Suprapubic skin (tissue), 4 donors: ENCODE measurements at regions not wholly inside any gene's neighbourhood (a gene's known extent, or its start where the extent isn't known, plus 50 kb on each side); places are given as distances from the start of the nearest gene placed in this dataset.
A peak's percentile ranks its signal among the peaks of the same experiment; 100 is the strongest.

Experiments
- DNase-seq, 2 donors: peaks; one replicate each; pipeline ENCODE4 v3.0.0-alpha.2; 2019; ENCODE audit warnings: low spot score in 2 of 2
- H3K27ac ChIP-seq: fragments of 200-600 bp; sonication (generic); one replicate; pipeline ENCODE4 v1.5.1; 2019
- H3K27me3 ChIP-seq: fragments of 200-600 bp; sonication (generic); one replicate; pipeline ENCODE4 v1.5.1; 2019
- H3K36me3 ChIP-seq: fragments of 200-600 bp; sonication (generic); one replicate; pipeline ENCODE4 v1.5.1; 2019
- H3K4me1 ChIP-seq: fragments of 200-600 bp; sonication (generic); one replicate; pipeline ENCODE4 v1.5.1; 2019
- H3K4me3 ChIP-seq: fragments of 200-600 bp; sonication (generic); one replicate; pipeline ENCODE4 v1.5.1; 2019; ENCODE audit warnings: mild to moderate bottlenecking
- H3K9me3 ChIP-seq: fragments of 200-600 bp; sonication (generic); one replicate; pipeline ENCODE4 v1.5.1; 2019
- EP300 ChIP-seq: sonication (generic); formaldehyde crosslinking; IDR thresholded peaks from one replicate; pipeline ENCODE4 v1.6.1; 2017; ENCODE audit warnings: antibody characterized with exemption
- POLR2A ChIP-seq, 2 donors: fragments of 450-650 bp; IDR thresholded peaks; one replicate each; pipeline ENCODE4 v1.6.1; 2017; ENCODE audit warnings: antibody characterized with exemption in 2 of 2, mild to moderate bottlenecking in 2 of 2, moderate library complexity in 2 of 2
- POLR2AphosphoS5 ChIP-seq, 3 donors: sonication (generic); formaldehyde crosslinking; IDR thresholded peaks; one replicate each; pipeline ENCODE4 v1.6.1; 2017; ENCODE audit warnings: antibody characterized with exemption in 3 of 3
- WGBS: methylation state at CpG from one replicate; pipeline ENCODE4 v1.1.5; 2018; 5-methylcytosine and 5-hydroxymethylcytosine counted together
- TF ChIP-seq, protein P1 (sequence below), 2 donors: fragments of 200-600 bp in 1 of 2; fragments of 450-650 bp in 1 of 2; sonication (generic) in 1 of 2; IDR thresholded peaks; one replicate each; pipeline ENCODE4 v1.5.1; 2016 to 2019; ENCODE audit warnings: antibody characterized with exemption in 2 of 2, mild to moderate bottlenecking in 1 of 2, moderate library complexity in 1 of 2

DNA sequence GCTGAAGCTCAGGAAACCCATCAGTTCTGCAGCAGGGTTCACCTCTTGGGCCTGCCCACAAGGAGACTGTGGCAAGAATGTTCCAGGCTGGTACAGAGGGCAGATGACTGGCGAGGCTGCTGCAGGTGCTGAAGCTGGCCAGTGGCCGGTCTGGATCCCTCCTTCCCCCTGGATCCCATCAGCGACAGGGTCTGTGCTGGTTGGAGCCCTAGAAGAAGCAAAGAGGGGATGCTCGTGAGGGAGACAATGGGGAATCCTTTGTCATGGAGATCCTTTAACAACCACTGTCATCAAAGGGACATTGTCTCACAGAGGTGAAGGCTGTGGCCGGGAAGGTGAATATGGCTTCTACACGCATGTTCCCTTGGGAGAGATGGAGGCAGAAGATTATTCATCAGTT, 211.4 kb upstream of the TMEM132C start:
- Histone ChIP-seq H3K36me3 (no peaks in the 10 kb centered on the region), H3K4me1 (no peaks in the 10 kb centered on the region), H3K27me3 (no peaks in the 10 kb centered on the region), H3K4me3 (no peak overlapping the region), H3K9me3 (no peaks in the 10 kb centered on the region), H3K27ac (no peak overlapping the region)
- WGBS = 87% methylated on average over 6 of the region's 6 CpGs
- TF ChIP-seq POLR2A (IDR thresholded peaks at IDR 0.05) (no peak), POLR2AphosphoS5 (IDR thresholded peaks at IDR 0.05) (no peak), EP300 (no peak)
- TF ChIP-seq, protein P1, sequence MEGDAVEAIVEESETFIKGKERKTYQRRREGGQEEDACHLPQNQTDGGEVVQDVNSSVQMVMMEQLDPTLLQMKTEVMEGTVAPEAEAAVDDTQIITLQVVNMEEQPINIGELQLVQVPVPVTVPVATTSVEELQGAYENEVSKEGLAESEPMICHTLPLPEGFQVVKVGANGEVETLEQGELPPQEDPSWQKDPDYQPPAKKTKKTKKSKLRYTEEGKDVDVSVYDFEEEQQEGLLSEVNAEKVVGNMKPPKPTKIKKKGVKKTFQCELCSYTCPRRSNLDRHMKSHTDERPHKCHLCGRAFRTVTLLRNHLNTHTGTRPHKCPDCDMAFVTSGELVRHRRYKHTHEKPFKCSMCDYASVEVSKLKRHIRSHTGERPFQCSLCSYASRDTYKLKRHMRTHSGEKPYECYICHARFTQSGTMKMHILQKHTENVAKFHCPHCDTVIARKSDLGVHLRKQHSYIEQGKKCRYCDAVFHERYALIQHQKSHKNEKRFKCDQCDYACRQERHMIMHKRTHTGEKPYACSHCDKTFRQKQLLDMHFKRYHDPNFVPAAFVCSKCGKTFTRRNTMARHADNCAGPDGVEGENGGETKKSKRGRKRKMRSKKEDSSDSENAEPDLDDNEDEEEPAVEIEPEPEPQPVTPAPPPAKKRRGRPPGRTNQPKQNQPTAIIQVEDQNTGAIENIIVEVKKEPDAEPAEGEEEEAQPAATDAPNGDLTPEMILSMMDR (IDR thresholded peaks at IDR 0.05) = no peak
- peak in 1 of 2 donors; percentile 37 for DNase-seq

DNA sequence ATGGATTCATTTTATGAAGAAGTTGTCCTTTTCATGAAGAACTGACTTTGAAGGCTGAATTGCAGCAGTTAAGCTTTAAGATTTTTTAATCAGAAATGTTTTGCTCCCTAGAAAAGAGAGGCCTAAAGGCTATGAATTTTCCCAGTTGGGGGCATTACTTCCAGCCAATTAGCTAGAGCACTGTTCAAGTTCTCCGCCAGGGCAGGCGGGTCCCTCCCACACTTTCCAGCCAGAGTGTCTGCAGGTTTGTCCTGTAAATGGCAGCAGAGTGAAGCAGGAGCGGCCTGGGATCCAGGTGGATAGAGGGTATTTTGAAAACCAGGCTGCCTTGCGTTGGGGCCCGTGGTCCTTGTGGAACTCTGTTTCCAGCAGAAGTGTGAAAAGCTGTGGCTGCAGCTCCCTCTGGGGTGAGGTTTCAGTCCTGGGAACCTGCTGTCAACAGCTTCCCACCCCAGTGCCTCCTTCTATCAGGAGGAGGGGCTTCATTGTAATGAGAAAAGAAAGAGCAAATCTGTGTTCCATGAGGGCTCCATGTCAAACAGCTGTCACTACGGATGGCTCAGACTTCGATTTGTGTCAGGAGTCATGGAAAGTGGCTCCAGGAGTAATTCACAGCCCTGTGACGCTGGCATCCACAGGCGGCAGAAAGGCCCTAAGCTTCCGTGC, 210.7 kb upstream of the TMEM132C start:
- no peak overlapping the region for H3K27ac ChIP-seq
- H3K4me3 ChIP-seq = no peak overlapping the region
- no peaks in the 10 kb centered on the region for H3K9me3 ChIP-seq
- WGBS = 64% methylated on average over 10 of the region's 10 CpGs
- no peaks in the 10 kb centered on the region for H3K36me3 ChIP-seq
- TF ChIP-seq POLR2A (IDR thresholded peaks at IDR 0.05) = no peak
- H3K4me1 ChIP-seq = no peaks in the 10 kb centered on the region
- peak in 1 of 2 donors; percentile 43 for DNase-seq
- H3K27me3 ChIP-seq = no peaks in the 10 kb centered on the region

DNA sequence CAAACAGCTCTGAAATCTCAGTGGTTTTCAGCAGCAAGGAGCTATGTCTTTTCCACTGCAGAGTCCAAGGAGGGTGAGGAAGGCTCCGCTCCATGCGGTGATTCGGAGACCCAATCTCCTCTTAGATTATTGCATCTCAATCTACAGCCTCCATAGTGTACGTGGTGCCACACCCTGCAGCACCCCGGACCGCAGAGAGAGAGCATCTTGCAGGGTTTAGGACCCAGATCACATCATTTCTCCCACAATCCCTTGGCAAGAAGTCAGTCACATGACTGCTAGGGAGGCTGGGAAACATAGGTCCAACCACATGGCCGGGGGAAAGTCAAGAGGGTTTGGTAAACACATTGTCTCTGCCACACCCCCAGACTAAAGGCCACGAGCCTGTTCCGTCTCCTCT, 209.4 kb upstream of the TMEM132C start:
- no peak for TF ChIP-seq POLR2AphosphoS5 (IDR thresholded peaks at IDR 0.05)
- no peak for TF ChIP-seq EP300
- TF ChIP-seq, protein P1 (IDR thresholded peaks at IDR 0.05) = no peak
- TF ChIP-seq POLR2A (IDR thresholded peaks at IDR 0.05) = no peak
- H3K36me3 ChIP-seq = no peaks in the 10 kb centered on the region
- 94% methylated on average over 9 of the region's 9 CpGs for WGBS
- H3K27me3 ChIP-seq = no peaks in the 10 kb centered on the region
- no peak overlapping the region for H3K4me3 ChIP-seq
- DNase-seq = peak in 1 of 2 donors; percentile 52
- H3K9me3 ChIP-seq = no peaks in the 10 kb centered on the region
- no peaks in the 10 kb centered on the region for H3K4me1 ChIP-seq
- no peak overlapping the region for H3K27ac ChIP-seq

DNA sequence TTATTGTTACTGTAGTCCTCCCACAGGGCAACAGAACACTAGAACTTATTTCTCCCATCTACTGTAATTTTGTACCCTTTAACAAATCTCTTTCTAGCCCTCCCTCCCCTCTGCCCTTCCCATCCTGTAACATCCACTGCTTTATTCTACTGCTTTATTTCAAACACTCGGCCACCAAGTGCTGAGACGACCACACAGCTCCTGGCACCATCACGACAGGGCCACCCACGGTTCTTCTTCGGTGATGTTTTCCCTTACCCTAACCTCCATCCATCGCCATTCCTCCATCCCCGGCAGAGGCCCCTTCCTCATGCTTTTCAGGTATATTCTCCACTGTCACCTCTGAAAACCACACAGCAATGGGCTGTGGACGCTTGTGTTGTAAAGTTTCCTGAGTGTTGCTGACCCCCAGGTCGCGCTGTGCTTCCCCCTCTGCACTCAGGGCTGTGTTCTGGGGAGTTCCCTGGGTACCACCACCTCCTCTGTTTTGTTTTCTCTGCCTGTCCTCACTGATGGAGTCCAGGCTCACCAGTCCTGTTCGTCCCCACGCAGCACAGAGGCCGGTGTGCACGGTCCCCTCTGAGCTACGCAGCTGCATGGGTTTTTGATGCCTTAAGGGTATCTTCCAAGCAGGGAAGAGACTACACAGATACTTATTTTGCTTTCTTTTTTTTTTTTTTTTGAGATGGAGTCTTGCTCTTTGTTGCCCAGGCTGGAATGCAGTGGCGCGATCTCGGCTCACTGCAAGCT, 207.2 kb upstream of the TMEM132C start:
- Histone ChIP-seq H3K27ac (no peak overlapping the region), H3K36me3 (no peaks in the 10 kb centered on the region), H3K4me3 (no peak overlapping the region), H3K9me3 (no peaks in the 10 kb centered on the region), H3K4me1 (no peaks in the 10 kb centered on the region), H3K27me3 (no peaks in the 10 kb centered on the region)
- 71% methylated on average over 18 of the region's 18 CpGs for WGBS
- no peak for TF ChIP-seq POLR2A (IDR thresholded peaks at IDR 0.05)
- TF ChIP-seq, protein P1 (IDR thresholded peaks at IDR 0.05) = no peak
- TF ChIP-seq EP300 = no peak
- DNase-seq = peak in 1 of 2 donors; percentile 57

DNA sequence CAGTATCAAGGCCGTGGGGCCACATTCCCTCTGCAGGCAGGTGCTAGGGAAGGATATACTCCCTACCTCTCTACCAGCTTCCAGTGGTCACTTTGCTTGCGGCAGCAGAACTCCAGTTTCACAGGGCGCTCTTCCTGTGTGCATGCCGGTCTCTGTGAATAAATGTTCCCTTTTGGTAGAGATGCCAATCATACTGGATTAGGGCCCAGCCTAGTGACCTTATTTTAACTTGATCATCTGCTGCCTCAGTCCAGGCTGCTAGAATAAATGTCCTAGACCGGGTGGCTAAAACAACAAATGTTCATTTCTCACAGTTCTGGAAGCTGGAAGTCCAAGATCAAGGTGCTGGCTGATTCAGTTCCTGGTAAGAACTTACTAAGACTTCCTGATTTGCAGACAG, 198.8 kb upstream of the TMEM132C start:
- 80% methylated on average over 5 of the region's 5 CpGs for WGBS
- no peak for TF ChIP-seq EP300
- TF ChIP-seq POLR2A (IDR thresholded peaks at IDR 0.05) = no peak
- TF ChIP-seq, protein P1 (IDR thresholded peaks at IDR 0.05) = no peak
- TF ChIP-seq POLR2AphosphoS5 (IDR thresholded peaks at IDR 0.05) = no peak
- Histone ChIP-seq H3K4me1 (no peaks in the 10 kb centered on the region), H3K4me3 (no peak overlapping the region), H3K36me3 (no peaks in the 10 kb centered on the region), H3K27ac (no peak overlapping the region), H3K27me3 (no peaks in the 10 kb centered on the region), H3K9me3 (no peaks in the 10 kb centered on the region)
- no peak for DNase-seq
